Aorta (tissue), 5 donors: ENCODE measurements at regions not wholly inside any gene's neighbourhood (a gene's known extent, or its start where the extent isn't known, plus 50 kb on each side); places are given as distances from the start of the nearest gene placed in this dataset.

Source experiments
- ATAC-seq: fragments of 200-7000 bp; cut with Tn5 transposase; one replicate; pipeline ENCODE4 v1.9.1; 2022; ENCODE audit warnings: moderate library complexity; ENCODE audit not compliant: low FRiP score
- DNase-seq, 2 donors: peaks; one replicate each; pipeline ENCODE4 v3.0.0-alpha.2; 2020
- H3K27ac ChIP-seq, 2 donors: one replicate each; pipeline ENCODE4 v1.5.1; 2013; ENCODE audit warnings: low read length in 2 of 2, mild to moderate bottlenecking in 2 of 2, moderate library complexity in 2 of 2, control low read depth in 1 of 2, inconsistent platforms in 1 of 2, low read depth in 1 of 2
- H3K27me3 ChIP-seq, 2 donors: one replicate each; pipeline ENCODE4 v1.6.1; 2013; ENCODE audit warnings: control low read depth in 1 of 2, low read length in 1 of 2, mild to moderate bottlenecking in 1 of 2, moderate library complexity in 1 of 2; ENCODE audit not compliant: insufficient read depth in 2 of 2, control insufficient read depth in 1 of 2
- H3K36me3 ChIP-seq, 2 donors: one replicate each; pipeline ENCODE4 v1.6.1; 2013; ENCODE audit warnings: control low read depth in 1 of 2, low read length in 1 of 2, mild to moderate bottlenecking in 1 of 2; ENCODE audit not compliant: insufficient read depth in 2 of 2, control insufficient read depth in 1 of 2
- H3K4me1 ChIP-seq, 2 donors: one replicate each; pipeline ENCODE4 v1.6.1; 2013; ENCODE audit warnings: low read length in 2 of 2, control low read depth in 1 of 2, mild to moderate bottlenecking in 1 of 2, moderate library complexity in 1 of 2; ENCODE audit not compliant: insufficient read depth in 2 of 2, control insufficient read depth in 1 of 2
- H3K4me3 ChIP-seq, 2 donors: one replicate each; pipeline ENCODE4 v1.5.1; 2013; ENCODE audit warnings: low read length in 2 of 2, control low read depth in 1 of 2, mild to moderate bottlenecking in 1 of 2
- H3K9me3 ChIP-seq: one replicate; pipeline ENCODE4 v1.6.1; 2013; ENCODE audit warnings: mild to moderate bottlenecking, low read length; ENCODE audit not compliant: control insufficient read depth
- WGBS, 2 donors: extraction: QIAGEN DNeasy Blood & Tissue Kit; methylation state at CpG; one replicate each; pipeline ENCODE4 v1.1.7; 2013; 5-methylcytosine and 5-hydroxymethylcytosine counted together
- intact Hi-C, 2 donors: fragments of 100-400 bp; cut with DNase I; formaldehyde crosslinking; loops; one replicate each; pipeline versions ENCODE4 v1.14.2 to v1.15.0; 2022
- donor health status: healthy with polysubstance abuse.
- donor health status: Bipolar disorder and iron deficiency.
- donor health status: DM: no; HTN: no; CAD: no.
- donor health status: DM: no; HTN: no; CAD: no.
- donor health status: DM: yes; HTN: yes; CAD: no.

DNA sequence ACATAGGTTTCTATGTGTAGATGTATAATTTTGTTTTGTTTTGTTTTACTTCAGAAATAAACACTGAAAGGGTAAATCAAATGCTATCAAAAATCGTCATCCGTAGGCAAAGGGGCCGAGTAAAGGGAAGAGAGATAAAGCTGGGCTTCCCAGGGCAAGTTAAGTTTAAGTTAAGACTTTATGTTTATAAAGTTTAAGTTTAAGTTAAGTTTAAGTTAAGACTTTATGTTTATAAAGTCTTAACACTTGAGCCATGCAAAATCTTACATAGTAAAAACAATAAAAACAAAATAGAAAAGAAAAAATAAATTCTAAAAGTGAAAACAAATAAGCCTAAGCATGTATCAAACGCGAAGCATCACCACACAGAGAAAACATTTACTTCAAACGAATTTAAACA, 216.1 kb upstream of the SYNDIG1 start:
- ATAC-seq (no peak), DNase-seq (no peak)
- H3K27ac ChIP-seq = no peak overlapping the region
- intact Hi-C loops = no loop called here
- no peaks in the 10 kb centered on the region for H3K9me3 ChIP-seq
- H3K36me3 ChIP-seq = no peaks in the 10 kb centered on the region
- no peaks in the 10 kb centered on the region for H3K4me1 ChIP-seq
- no peaks in the 10 kb centered on the region for H3K27me3 ChIP-seq
- H3K4me3 ChIP-seq = no peak overlapping the region
- WGBS, 2 donors = 66 to 72% methylated on average over 6 of the region's 6 CpGs

DNA sequence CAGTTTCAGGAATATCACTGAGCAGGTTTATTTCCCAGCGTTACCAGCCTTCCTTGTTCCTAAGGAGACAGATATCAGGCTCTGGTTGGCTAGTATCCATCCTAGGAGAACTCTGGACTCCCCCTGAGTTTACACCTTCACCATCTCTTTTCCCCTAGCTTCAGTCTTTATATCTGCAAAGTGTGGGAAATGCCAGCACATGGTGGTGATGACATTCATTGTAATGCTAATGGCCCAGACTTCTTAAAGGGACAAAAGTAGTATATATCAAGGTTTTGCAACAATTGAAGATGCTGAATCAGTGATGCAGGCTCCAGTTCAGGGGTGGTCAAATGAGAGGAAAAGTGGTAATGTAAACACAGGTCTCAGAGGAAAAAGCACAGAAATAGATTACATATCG, 224.3 kb upstream of the SYNDIG1 start:
- DNase-seq = no peak
- no peaks in the 10 kb centered on the region for H3K4me1 ChIP-seq
- WGBS, 2 donors = 39 to 47% methylated on average over 2 of the region's 2 CpGs
- no peaks in the 10 kb centered on the region for H3K9me3 ChIP-seq
- intact Hi-C loops = no loop called here
- H3K4me3 ChIP-seq = no peak overlapping the region
- no peaks in the 10 kb centered on the region for H3K27me3 ChIP-seq
- no peak for ATAC-seq
- H3K36me3 ChIP-seq = no peaks in the 10 kb centered on the region
- H3K27ac ChIP-seq = no peak overlapping the region

DNA sequence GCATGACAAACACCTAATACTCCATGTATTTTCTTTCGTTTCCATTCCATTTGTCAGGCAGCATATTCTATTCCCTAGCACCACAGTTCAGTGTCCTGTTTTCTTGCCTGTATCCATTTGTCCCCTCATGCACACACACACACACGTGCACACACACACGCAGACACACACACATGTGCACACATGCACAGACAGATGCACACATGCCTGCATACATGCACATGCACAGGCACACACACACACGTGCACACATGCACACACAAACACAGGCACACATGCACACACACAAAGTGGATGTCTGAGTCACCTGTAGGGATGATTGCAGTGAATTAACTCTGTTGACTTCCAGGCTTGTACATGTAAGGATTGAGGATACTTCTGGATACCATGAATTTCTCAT, 226.7 kb upstream of the SYNDIG1 start:
- Histone ChIP-seq H3K4me1 (no peaks in the 10 kb centered on the region), H3K36me3 (no peaks in the 10 kb centered on the region), H3K9me3 (no peaks in the 10 kb centered on the region), H3K27ac (no peak overlapping the region), H3K27me3 (no peaks in the 10 kb centered on the region), H3K4me3 (no peak overlapping the region)
- 85 to 91% methylated on average over 4 of the region's 4 CpGs for WGBS, 2 donors
- intact Hi-C loops = no loop called here
- DNase-seq (no peak), ATAC-seq (no peak)

DNA sequence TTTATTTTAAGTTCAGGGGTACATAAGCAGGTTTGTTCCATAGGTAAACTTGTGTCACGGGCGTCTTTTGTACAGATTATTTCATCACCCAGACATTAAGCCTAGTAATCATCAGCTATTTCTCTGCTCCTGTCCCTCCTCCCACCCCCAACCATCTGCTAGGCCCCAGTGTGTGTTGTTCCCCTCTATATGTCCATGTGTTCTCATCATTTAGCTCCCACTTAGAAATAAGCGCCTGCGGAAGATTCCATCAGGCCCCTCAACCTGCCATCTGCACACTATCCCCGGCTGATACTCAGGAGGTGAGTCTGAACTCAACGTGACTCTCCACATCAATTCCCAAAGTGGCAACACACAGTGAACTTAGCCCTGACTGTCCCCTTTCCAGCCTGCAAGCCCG, 228.0 kb upstream of the SYNDIG1 start:
- no peak for DNase-seq
- no peak for ATAC-seq
- WGBS, 2 donors = 90% methylated on average over 7 of the region's 7 CpGs
- H3K27ac ChIP-seq = no peak overlapping the region
- H3K9me3 ChIP-seq = no peaks in the 10 kb centered on the region
- no peaks in the 10 kb centered on the region for H3K27me3 ChIP-seq
- no peak overlapping the region for H3K4me3 ChIP-seq
- intact Hi-C loops = no loop called here
- no peaks in the 10 kb centered on the region for H3K36me3 ChIP-seq
- H3K4me1 ChIP-seq = no peaks in the 10 kb centered on the region

DNA sequence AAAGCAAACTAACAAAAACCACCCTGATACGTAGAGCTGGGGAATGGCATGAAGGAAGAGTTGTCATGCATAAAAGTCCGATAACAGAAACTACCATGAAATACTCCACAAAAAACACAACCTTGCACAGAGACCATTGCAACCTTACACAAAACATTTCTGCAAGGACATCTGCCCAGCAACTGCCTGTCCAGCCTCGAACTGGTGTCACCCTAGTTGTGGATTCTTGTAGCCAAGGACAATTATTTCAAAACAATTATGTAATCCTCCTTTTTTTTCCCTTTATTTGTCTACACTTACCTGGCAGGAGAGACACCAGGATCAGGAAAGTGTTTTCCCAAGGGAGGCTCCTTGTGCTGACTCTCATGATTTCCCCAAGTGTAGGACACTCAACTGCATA, 232.5 kb upstream of the SYNDIG1 start:
- Histone ChIP-seq H3K4me1 (no peaks in the 10 kb centered on the region), H3K9me3 (no peaks in the 10 kb centered on the region), H3K27ac (no peak overlapping the region), H3K4me3 (no peak overlapping the region), H3K27me3 (no peaks in the 10 kb centered on the region), H3K36me3 (no peaks in the 10 kb centered on the region)
- DNase-seq (no peak), ATAC-seq (no peak)
- intact Hi-C loops = no loop called here
- 87 to 90% methylated on average over 3 of the region's 3 CpGs for WGBS, 2 donors

DNA sequence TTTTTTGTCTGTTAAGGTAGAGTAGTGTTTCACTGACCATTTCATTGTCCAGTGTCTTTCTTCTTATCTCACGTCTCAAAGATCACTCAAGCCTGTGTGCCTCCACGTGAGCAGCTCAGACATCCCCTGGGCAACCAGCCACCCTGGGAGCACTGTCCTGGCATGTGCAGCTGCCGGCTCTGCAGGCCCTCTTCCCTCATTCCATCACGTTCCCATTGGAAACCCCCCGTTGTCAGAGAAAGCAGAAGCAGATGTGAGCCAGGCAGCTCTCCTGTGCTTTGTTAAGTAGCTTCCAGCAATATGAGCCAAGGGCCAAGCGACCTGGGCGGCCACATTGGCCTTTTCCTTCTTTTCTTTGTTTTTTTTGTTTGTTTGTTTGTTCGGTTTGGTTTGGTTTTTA, 233.2 kb upstream of the SYNDIG1 start:
- ATAC-seq = no peak
- Histone ChIP-seq H3K27ac (no peak overlapping the region), H3K27me3 (no peaks in the 10 kb centered on the region), H3K9me3 (no peaks in the 10 kb centered on the region), H3K4me1 (no peaks in the 10 kb centered on the region), H3K36me3 (no peaks in the 10 kb centered on the region), H3K4me3 (no peak overlapping the region)
- no peak for DNase-seq
- intact Hi-C loops = no loop called here
- WGBS, 2 donors = 31 to 54% methylated on average over 8 of the region's 8 CpGs

DNA sequence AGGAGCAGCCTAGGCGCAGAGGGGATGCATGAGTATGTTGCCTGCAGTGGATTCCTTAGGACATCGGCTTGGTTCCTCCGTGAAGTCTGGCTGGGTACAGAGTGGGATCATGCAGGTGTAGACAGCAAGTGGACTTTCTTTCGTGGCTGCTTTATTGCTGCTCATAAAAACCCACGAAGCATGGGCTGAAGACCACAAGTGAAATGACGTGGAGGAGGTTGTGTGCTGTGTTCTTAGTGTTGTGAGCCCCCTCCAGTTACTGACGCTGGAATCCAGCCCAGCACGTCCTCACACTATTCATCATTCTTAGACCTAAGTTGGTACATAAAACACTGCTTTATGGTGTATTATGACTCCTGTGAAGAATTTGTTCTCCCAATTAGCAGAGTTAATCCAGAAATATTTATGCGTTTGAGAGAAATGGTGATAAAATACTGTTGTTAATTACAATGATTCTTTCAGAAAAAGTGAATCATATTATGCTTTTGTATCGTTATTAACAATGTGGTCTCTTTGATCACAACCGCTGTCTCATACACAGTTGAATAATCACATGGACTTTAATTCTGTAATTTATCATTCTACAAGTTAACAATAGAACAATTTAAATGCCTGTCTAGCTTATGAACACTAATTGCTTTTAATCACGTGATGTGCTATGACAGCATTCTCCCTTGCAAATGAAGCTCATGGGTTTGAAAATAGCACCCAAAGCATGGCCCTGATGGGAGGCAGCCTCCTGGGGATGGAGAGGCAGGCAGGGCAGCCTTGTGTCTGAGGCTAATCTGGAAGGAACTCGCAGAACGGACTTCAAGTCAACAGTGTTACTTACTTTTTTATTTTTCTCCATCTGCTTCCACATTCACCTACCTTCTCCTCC, 233.9 kb upstream of the SYNDIG1 start:
- WGBS, 2 donors = 47 to 54% methylated on average over 14 of the region's 14 CpGs
- H3K9me3 ChIP-seq = no peaks in the 10 kb centered on the region
- no peak overlapping the region for H3K27ac ChIP-seq
- H3K4me1 ChIP-seq = no peaks in the 10 kb centered on the region
- intact Hi-C loops = no loop called here
- H3K4me3 ChIP-seq = no peak overlapping the region
- DNase-seq (no peak), ATAC-seq (no peak)
- no peaks in the 10 kb centered on the region for H3K36me3 ChIP-seq
- H3K27me3 ChIP-seq = no peaks in the 10 kb centered on the region

DNA sequence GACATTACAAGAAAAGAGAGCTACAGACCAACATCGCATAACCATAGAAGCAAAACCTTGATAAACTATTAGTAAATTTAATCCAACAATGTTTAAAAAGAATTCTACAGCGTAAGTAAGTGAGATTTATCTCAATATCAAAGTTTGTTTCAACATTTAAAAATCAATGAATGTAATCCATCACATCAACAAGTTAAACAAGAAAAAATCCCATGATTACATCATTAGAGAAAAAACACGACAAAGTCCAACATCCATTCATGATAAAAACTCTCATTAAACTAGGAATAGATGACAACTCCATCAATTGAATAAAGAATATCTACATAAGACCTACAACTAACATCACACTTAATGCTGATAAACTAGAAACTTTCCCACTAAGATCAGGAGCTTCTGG, 239.0 kb upstream of the GGTLC1 start:
- no peak for ATAC-seq
- Histone ChIP-seq H3K4me3 (no peak overlapping the region), H3K4me1 (no peaks in the 10 kb centered on the region), H3K27ac (no peak overlapping the region), H3K27me3 (no peaks in the 10 kb centered on the region), H3K9me3 (no peaks in the 10 kb centered on the region), H3K36me3 (no peaks in the 10 kb centered on the region)
- intact Hi-C loops = no loop called here
- no peak for DNase-seq
- 40 to 51% methylated on average over 3 of the region's 3 CpGs for WGBS, 2 donors

DNA sequence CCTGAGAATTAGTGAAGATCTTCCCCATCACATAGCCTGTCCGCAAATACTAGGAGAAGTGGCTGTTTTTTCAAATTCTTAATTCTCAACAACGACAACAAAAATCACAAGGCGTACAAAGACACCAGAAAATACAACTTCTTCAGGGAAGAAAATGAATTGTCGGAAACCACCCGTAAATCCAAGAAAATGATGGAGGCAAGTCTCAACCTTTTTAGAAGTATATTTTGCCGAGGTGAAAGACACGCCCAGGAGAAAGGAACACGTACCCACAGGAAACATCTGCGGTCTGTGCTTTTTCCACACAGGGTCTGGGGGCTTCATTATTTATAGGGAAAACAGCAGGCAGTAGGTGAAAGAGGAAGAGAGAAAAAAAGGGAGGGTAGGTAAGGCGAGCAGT, 223.9 kb upstream of the GGTLC1 start:
- ATAC-seq = no peak
- Histone ChIP-seq H3K27me3 (no peaks in the 10 kb centered on the region), H3K36me3 (no peaks in the 10 kb centered on the region), H3K27ac (no peak overlapping the region), H3K4me1 (no peaks in the 10 kb centered on the region), H3K4me3 (no peak overlapping the region), H3K9me3 (peaks cover 2% of the 10 kb centered on the region)
- intact Hi-C loops = no loop called here
- 49 to 57% methylated on average over 10 of the region's 10 CpGs for WGBS, 2 donors
- no peak for DNase-seq
